ENCODE measurements at regions not wholly inside any gene's neighbourhood (a gene's known extent, or its start where the extent isn't known, plus 50 kb on each side); places are given as distances from the start of the nearest gene placed in this dataset.

DNA sequence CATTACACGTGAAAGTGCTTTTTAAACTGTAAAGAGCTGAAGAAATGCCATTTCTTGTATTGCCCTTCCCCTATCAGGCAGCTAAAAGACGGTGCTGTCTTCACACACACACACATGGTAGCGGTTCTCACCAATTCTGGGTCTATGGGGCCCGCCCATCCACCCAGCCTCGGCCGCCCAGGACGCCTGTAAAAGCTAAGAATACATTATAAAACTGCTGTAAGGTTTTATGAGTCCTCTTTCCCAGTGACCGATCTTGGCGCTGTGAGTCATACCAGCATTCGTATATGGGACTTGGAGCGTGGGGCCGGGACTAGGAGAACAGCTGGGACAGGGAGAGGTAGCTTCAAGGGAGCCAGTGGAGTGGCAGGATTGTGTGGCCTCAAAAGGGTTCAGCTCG is 149.7 kb upstream of the CADM1 start:
- no peak for TF ChIP-seq EZH2phosphoT487 (IDR thresholded peaks at IDR 0.05; ENCODE audit: low read depth)
- TF ChIP-seq CTCF (IDR thresholded peaks at IDR 0.05; ENCODE audit: low read depth, low read length): no peak

All from OCI-LY3 (cell line).